NCI-H345 (cell line): ENCODE measurements at regions not wholly inside any gene's neighbourhood (a gene's known extent, or its start where the extent isn't known, plus 50 kb on each side); places are given as distances from the start of the nearest gene placed in this dataset.
"Not testable (repeated sequence)": the region's sequence is repeated elsewhere in the genome, so short reads cannot be mapped to it uniquely, and the experiment has no call there.

Experiments
- DNase-seq: peaks from one replicate; lab custom pipeline; 2025; lab: John Stamatoyannopoulos, UW

GRCh38 chrX:109782994-109783700 is 50.1 kb upstream of the ACSL4 start:
- DNase-seq: no peak

DNA sequence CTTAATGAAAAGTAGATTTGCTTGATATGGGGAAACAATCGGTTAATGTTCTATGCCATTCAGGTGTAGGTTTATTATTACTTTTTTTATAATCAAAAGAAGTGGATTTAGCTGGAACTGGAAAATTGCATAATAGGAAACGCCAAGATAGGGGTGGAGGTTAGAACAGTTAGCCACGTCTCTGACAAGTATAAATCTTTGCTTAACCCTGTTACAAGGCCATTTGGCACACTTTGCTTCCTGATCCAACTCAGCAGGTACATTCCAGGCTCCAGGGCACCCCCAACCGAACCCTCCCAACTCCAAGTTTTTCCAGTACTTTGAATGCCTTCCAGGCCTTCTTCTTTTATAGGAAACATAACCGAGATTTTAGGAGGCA is 50.6 kb upstream of the ACSL4 start:
- no peak for DNase-seq

DNA sequence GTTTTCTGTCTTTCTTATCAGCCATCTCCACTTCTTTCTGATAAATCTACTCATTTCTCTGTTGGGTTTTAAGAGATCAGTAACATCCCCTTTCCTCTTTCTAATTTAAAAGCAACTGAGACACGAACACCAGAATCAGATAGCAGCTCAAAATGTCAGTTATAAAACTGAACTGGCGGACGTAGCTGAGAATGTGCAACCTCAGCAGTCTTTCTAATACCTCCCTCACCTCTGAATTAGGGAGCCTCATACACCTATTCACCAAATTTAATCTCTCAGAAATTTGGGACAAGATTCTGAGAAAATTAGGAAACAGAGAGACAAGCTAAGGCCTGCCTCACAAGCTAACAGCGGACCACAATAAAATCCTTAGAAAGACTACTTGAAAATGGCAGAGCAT is 52.0 kb upstream of the ACSL4 start:
- no peak for DNase-seq

DNA sequence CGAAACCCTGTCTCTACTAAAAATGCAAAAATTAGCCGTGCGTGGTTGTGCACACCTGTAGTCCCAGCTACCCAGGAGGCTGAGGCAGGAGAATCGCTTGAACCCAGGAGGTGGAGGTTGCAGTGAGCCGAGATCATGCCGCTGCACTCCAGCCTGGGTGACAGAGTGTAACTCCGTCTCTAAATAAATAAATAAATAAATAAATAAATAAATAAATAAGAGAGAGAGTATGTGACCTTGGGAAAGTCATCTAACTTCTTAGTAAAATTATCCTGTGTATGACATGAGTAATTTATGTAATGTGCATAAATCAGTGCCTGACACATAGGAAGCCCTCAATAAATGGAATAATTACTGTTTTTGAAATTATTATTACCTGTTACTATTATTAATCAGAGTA is 57.5 kb upstream of the ACSL4 start:
- not testable (repeated sequence) for DNase-seq

DNA sequence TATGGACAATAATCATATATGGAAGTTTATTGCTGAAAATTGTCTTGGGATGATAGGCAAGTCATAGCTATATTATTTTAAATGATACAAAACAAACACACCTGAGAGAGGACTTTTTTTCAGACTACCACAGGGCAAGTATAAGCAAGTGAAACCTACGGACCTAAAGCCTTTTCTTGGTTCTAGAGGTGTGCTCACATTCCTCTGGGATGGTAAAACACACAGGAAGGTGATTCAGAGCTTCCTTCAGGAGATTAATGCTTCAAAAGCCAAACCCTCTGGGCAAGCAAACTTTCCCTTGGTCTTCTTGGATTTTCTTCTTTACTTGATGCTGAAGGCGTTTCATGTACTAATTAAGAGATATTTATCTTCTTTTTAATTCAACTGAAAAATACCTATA is 60.1 kb upstream of the ACSL4 start:
- no peak for DNase-seq

GRCh38 chrX:109795682-109796081 is 62.6 kb upstream of the ACSL4 start:
- DNase-seq: no peak

DNA sequence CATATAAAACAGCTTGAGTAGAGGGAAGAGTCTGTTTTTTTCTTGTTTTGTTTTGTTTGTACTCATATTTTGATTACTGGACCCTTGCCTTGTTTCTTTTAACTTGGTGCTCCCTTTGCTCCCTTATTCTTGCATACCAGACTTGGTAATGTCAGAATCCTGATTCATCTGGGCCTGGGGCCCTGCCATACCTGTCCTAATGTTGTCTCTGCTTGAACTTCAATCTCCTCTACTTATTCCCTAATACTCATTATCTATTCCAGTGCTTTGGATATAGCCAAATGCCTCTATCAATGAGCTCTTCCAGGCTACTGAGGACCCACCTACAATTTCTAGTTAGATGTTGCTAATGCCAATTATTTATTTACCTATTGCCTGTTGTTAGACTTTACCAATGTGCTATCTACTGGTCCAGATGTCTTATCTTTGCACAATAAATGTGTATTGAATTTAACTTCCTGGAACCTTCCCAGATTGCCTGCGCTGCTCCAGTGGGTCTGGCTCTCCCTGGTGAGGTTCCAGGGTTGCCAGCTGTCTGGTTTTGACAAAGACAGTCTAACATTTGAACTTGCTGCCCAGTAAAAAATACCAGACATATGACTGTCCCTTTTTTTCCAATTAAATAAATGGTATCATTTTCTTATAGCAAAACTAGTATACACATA is 64.4 kb upstream of the ACSL4 start:
- no peak for DNase-seq

GRCh38 chrX:109812236-109812635 is 79.2 kb upstream of the ACSL4 start:
- no peak for DNase-seq

DNA sequence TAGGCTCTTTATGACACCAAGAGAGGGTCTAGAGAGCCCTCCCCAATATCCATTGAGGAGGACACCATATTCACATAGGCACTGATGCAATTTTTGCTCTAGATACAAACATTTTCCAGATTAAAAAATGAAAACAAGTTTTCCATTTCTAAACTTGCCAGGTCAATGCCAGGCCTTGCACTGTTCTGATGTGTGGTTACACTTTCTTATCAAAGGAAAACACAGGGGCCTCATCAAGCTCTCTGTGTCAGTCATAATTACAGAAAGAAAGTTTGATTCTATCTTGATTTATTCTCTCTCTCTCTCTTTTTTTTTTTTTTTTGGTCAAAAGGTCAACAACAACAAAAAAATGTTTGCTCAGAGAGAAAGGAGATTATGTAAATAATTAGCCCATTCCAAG is 80.2 kb upstream of the ACSL4 start:
- no peak for DNase-seq

DNA sequence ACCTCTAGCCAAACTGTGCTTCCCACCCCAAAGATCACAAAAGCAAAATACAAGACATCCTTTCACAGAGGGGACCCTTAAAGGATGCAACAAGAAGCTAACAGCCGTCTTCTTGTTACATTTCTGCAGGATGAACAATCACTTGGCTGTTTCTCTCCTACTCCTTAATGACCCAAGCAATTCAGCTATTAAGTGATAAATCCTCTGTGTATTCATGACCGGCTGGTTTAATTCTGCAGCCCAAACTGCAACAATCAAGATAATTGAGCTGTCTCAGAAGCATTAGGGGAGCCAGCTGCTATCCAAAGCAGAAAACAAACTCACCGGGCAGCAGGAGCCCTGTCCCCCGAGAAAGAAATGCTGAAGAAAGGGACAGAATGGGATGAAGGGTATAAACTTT is 85.9 kb upstream of the ACSL4 start:
- DNase-seq: no peak

DNA sequence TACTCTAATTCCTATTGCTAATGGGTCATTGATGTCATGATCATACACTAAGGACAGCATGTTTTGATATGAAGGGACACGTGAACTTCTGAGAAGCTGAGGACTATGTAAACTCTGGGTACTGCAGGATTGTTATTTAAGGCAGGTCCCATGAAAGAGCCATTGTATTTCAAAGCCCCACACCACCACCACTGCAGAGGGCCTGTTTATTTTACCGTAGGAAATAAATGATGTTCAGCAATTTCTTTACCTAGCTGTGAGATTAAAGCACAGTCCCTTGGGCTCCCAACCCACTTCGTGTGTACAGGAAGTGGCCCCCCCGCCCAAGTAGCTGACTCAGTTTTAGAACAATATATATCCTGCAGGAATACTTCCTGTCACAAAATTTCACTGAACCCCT is 89.8 kb upstream of the ACSL4 start:
- DNase-seq: no peak

DNA sequence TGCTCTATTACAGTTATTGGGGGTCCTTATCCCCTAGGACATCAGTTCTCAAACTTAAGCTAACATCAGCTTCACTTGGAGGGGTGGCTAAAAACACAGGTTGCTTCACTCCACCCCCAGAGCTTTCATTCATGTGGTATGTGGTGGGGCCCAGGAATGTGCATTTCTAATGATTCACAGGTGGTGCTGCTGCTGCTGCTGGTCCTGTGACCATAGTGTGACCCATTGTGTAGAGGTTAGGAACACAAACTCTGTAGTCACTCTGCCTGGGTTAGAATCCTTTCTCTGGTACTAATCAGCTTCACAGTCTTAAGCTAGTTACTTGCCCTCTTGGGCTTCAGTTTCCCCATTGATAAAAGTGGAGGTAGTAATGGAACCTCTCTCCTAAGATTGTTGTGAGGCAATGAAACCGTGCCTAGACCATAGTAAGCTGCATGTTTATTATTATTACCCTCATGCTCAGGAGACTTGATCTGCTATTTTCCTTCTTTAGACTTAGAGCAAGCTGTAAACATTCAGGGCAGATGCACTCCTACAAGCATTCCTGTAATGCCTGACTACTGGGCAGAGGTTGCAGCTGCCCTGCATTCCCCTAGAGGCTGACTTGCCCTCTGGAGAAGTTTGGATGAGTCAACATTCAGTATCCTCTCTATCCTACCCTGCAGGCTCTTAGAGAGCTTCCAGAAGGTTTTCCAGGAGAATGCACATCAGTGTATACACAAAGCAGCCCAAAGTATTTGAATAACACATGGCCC is 94.1 kb upstream of the ACSL4 start:
- no peak for DNase-seq

- DNase-seq: no peak
These were observed 94.7 kb upstream of the ACSL4 start for GRCh38 chrX:109827772-109828171.

DNA sequence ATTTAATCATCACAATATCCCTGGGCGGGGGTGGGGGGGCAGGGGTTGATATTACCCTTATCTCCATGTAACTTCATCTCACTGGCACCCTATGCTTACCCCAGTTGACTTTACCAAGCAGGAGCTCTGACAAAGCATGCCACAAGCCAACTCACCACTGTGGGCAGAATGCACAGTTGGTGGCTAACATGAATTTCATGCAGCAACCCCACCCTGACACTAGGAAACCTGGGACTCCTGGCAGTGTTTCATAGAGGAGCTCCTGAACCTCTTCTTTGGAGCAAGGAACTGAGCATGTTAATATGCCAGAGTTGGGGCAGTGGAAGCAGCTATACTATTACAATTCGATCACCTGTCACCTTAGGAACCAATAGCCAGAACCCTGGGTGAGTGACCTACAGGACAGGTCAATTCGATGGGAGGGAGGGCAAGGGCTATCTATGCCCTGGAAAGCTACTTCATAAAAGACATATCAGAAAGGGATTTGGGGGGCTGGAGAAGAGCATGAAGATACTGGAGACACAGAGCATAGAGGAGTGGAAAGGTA is 97.2 kb upstream of the ACSL4 start:
- DNase-seq: no peak

DNA sequence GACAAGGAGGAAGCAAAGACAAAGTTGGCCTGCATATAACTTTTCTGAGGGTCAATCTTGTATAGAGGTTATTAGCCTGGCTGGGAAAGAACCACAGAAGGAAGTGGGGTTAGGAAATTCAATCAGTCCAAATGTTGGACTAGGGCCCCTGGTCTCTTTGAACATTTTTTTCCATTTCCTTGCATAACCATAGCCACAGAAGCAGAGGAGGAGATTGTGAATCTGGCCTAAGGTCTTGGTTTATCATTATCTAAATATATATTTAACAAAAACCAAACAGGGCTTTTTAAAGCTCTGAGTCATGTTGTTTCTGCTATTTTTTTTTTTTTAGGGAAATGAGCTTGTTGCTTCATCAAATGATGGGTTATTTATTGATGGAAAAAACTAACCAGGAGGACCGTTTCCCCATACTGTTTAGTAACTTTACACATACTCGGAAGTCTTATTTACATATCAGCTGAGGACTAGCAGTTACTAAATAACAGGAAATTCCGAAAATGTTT is 97.7 kb upstream of the ACSL4 start:
- no peak for DNase-seq

- DNase-seq: no peak
These were observed 98.4 kb upstream of the ACSL4 start for GRCh38 chrX:109831326-109831985.

- no peak for DNase-seq
These were observed 106.9 kb upstream of the ACSL4 start for GRCh38 chrX:109839694-109840567.

DNA sequence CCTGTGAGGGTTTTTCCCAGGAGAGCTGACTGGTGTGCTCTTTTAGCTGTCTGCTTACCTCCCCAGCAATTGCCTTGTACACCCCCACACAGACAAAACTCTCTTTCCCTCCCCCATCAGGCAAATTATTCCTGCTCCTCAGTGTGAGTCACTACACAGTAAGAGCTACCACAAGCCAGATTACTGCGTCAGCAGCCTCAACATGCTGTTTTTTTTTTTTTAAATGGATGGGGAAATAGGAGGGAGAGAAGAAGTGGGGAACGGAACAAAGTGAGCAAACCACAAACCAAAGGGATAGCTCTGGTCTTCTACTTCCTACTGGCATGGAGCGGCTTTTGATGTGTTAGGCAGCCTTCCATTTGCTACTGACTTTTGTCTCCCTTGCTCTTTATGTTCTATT is 107.5 kb upstream of the ACSL4 start:
- DNase-seq: no peak

DNA sequence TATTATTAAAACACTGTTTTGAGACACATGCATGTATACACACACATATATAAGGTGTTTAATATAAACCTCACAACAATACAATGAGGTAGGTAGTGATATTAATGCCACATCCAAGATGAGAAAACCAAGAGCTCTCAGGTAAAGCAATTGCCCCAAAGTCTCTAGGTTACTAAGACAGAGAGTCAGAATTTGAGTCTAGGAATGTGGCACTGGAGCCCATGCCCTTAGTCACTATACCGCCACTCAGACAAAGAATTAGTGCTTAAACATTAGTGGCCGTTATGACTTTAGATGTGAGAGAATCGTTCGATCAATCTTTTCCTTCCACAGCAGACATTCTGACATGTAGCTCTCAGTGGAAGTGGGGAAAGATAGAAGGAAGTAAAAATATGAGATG is 108.2 kb upstream of the ACSL4 start:
- no peak for DNase-seq

DNA sequence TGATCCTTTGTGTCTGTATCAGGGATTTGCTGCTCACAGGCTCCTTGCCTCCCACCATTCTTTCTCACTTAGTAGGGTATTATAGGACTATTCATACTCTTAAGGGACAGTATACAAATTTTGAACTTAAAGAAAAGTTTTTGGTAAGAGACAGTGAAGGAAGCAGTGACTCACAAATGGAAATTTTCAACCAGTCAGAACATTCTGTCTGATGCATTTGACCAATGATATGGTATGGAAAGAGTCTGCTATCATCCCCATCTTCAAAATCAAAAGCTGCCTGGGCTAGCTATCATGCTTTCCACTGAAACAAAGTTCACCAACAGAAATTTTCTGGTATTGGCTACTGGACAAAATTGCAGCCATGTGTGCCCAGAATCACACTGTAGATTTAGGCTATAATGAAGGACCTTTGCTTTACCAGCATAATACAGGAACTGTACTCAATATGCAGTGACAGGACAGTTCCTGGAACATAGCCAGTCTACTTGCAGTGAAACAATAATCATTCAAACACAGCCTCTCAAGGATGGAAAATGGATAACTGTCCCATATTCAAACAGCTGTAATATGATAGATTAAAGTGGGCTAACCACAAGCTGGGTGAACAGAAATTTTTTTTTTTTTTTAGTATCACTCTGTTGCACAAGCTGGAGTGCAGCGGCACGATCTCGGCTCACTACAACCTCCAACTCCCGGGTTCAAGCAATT is 109.0 kb upstream of the ACSL4 start:
- no peak for DNase-seq

DNA sequence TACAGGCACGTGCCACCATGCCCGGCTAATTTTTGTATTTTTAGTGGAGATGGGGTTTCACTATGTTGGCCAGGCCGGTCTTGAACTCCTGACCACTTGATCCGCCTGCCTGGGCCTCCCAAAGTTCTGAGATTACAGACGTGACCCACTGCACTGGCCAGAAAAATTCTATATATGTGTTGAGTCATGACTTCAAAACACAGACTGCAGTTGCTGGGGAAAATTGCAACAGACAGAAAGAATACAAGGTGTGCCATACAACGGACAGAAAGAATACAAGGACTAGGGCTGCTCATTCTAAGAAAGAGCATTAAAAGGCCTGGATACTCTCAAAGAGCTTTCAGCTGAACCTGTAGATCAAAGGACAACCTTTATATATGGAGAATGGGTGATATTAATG is 109.6 kb upstream of the ACSL4 start:
- no peak for DNase-seq
